ENCODE measurements at regions not wholly inside any gene's neighbourhood (a gene's known extent, or its start where the extent isn't known, plus 50 kb on each side); places are given as distances from the start of the nearest gene placed in this dataset.

- TF ChIP-seq CTCF (IDR thresholded peaks at IDR 0.05; ENCODE audit: low read length) (no peak), EZH2 (optimal IDR thresholded peaks at IDR 0.05; ENCODE audit: low read depth, low read length) (no peak)
Measured at GRCh38 chr11:23311986-23312940, 452.0 kb upstream of the CCDC179 start.

Measured in MM.1S (cell line).